ENCODE measurements at regions not wholly inside any gene's neighbourhood (a gene's known extent, or its start where the extent isn't known, plus 50 kb on each side); places are given as distances from the start of the nearest gene placed in this dataset.
"Not testable (repeated sequence)": the region's sequence is repeated elsewhere in the genome, so short reads cannot be mapped to it uniquely, and the experiment has no call there.

GRCh38 chr2:21379140-21379539 lies 255.4 kb downstream of the TDRD15 start:
- H3K36me3 ChIP-seq (ENCODE audit: control insufficient read depth, insufficient read depth, low read length), result no peaks in the 10 kb centered on the region
- no peak overlapping the region for H3K4me3 Mint-ChIP-seq (ENCODE audit: unreplicated experiment)
- H3K4me3 ChIP-seq (ENCODE audit: low read depth, low read length), result no peak overlapping the region
- H3K27ac Mint-ChIP-seq (ENCODE audit: unreplicated experiment), result no peak overlapping the region
- intact Hi-C loops (cut with micrococcal nuclease; ENCODE audit: unreplicated experiment), result no loop called here
- CTCF ChIA-PET, result no interaction called here
- TF ChIP-seq CTCF (IDR thresholded peaks at IDR 0.05; ENCODE audit: insufficient read depth in 1 of 2, low read depth in 1 of 2, low read length in 1 of 2, severe bottlenecking in 1 of 2, unreplicated experiment in 1 of 2), result no peak
- no TSS peak for BruUV-seq (replicated peaks)
- DNase-seq, result no peak
- no peaks in the 10 kb centered on the region for H3K4me1 Mint-ChIP-seq (ENCODE audit: low read depth, unreplicated experiment)
- no peaks in the 10 kb centered on the region for H3K9me3 Mint-ChIP-seq (ENCODE audit: unreplicated experiment)
- H3K9me3 ChIP-seq, result 0 out of 2 replicates have a peak, but pooled peaks cover 4% of the 10 kb centered on the region
- H3K27me3 ChIP-seq (replicated peaks; ENCODE audit: control insufficient read depth, insufficient read depth, low read length), result no peaks in the 10 kb centered on the region
- peaks cover 3% of the 10 kb centered on the region for H3K27me3 Mint-ChIP-seq (ENCODE audit: insufficient read depth, unreplicated experiment)
- H3K4me1 ChIP-seq, result no peaks in the 10 kb centered on the region
- no peaks in the 10 kb centered on the region for H3K36me3 Mint-ChIP-seq (ENCODE audit: insufficient read depth, unreplicated experiment)
- POLR2A ChIA-PET, result no interaction called here

GRCh38 chr2:21379668-21380067 lies 255.9 kb downstream of the TDRD15 start:
- H3K36me3 ChIP-seq (ENCODE audit: control insufficient read depth, insufficient read depth, low read length); H3K4me3 ChIP-seq (ENCODE audit: low read depth, low read length); H3K9me3 ChIP-seq; H3K4me3 Mint-ChIP-seq (ENCODE audit: unreplicated experiment); H3K9me3 Mint-ChIP-seq (ENCODE audit: unreplicated experiment); DNase-seq; H3K27me3 ChIP-seq (replicated peaks; ENCODE audit: control insufficient read depth, insufficient read depth, low read length); H3K4me1 Mint-ChIP-seq (ENCODE audit: low read depth, unreplicated experiment); H3K27me3 Mint-ChIP-seq (ENCODE audit: insufficient read depth, unreplicated experiment); CTCF ChIA-PET; POLR2A ChIA-PET; BruUV-seq (replicated peaks); H3K4me1 ChIP-seq; intact Hi-C loops (cut with micrococcal nuclease; ENCODE audit: unreplicated experiment); H3K36me3 Mint-ChIP-seq (ENCODE audit: insufficient read depth, unreplicated experiment); H3K27ac Mint-ChIP-seq (ENCODE audit: unreplicated experiment): not testable (repeated sequence)

GRCh38 chr2:21381421-21381820 lies 257.7 kb downstream of the TDRD15 start:
- Histone ChIP-seq H3K4me1 (no peaks in the 10 kb centered on the region), H3K36me3 (ENCODE audit: control insufficient read depth, insufficient read depth, low read length) (no peaks in the 10 kb centered on the region), H3K9me3 (0 out of 2 replicates have a peak, but pooled peaks cover 4% of the 10 kb centered on the region), H3K27me3 (replicated peaks; ENCODE audit: control insufficient read depth, insufficient read depth, low read length) (no peaks in the 10 kb centered on the region), H3K4me3 (ENCODE audit: low read depth, low read length) (no peak overlapping the region)
- no peaks in the 10 kb centered on the region for H3K4me1 Mint-ChIP-seq (ENCODE audit: low read depth, unreplicated experiment)
- no peak overlapping the region for H3K4me3 Mint-ChIP-seq (ENCODE audit: unreplicated experiment)
- H3K27ac Mint-ChIP-seq (ENCODE audit: unreplicated experiment), result no peak overlapping the region
- no peak for DNase-seq
- ChIA-PET CTCF (interaction anchor here (0.7 kb wide), 1 partner anchor 632 kb away, joined by 11 read pairs; no protein-coding TSS in a partner anchor), POLR2A (no interaction called here)
- H3K9me3 Mint-ChIP-seq (ENCODE audit: unreplicated experiment), result no peaks in the 10 kb centered on the region
- peaks cover 3% of the 10 kb centered on the region for H3K27me3 Mint-ChIP-seq (ENCODE audit: insufficient read depth, unreplicated experiment)
- H3K36me3 Mint-ChIP-seq (ENCODE audit: insufficient read depth, unreplicated experiment), result no peaks in the 10 kb centered on the region
- intact Hi-C loops (cut with micrococcal nuclease; ENCODE audit: unreplicated experiment), result no loop called here
- no peak for TF ChIP-seq CTCF (IDR thresholded peaks at IDR 0.05; ENCODE audit: insufficient read depth in 1 of 2, low read depth in 1 of 2, low read length in 1 of 2, severe bottlenecking in 1 of 2, unreplicated experiment in 1 of 2)
- no TSS peak for BruUV-seq (replicated peaks)

Measured in Caco-2 (cell line).